NCI-H146 treated with DMSO at 0.1 percent for 48 hours (cell line): ENCODE measurements at regions not wholly inside any gene's neighbourhood (a gene's known extent, or its start where the extent isn't known, plus 50 kb on each side); places are given as distances from the start of the nearest gene placed in this dataset.

Experiments
- DNase-seq: peaks from one replicate; lab custom pipeline; 2025; ENCODE audit not compliant: unreplicated experiment; lab: John Stamatoyannopoulos, UW

- peak; percentile 33 for DNase-seq
Measured at GRCh38 chr1:232110281-232111090, 483.9 kb downstream of the DISC1 start.

- DNase-seq, result no peak
Measured at GRCh38 chr1:232109391-232109790, 482.8 kb downstream of the DISC1 start.

- no peak for DNase-seq
Measured at GRCh38 chr1:232108598-232108997, 482.0 kb downstream of the DISC1 start.

- no peak for DNase-seq
Measured at GRCh38 chr1:232106415-232106814, 479.8 kb downstream of the DISC1 start.

- DNase-seq, result no peak
Measured at GRCh38 chr1:232105561-232105960, 479.0 kb downstream of the DISC1 start.

- DNase-seq, result no peak
Measured at GRCh38 chr1:232101231-232101630, 474.6 kb downstream of the DISC1 start.

- no peak for DNase-seq
Measured at GRCh38 chr1:232096751-232097150, 470.2 kb downstream of the DISC1 start.
